ENCODE measurements at regions not wholly inside any gene's neighbourhood (a gene's known extent, or its start where the extent isn't known, plus 50 kb on each side); places are given as distances from the start of the nearest gene placed in this dataset.

GRCh38 chr4:35228313-35228712, 1016.0 kb downstream of the ARAP2 start:
- TF ChIP-seq CTCF (IDR thresholded peaks at IDR 0.05 in 2 of 3, conservative IDR thresholded peaks at IDR 0.05 in 1 of 3; ENCODE audit: borderline replicate concordance in 1 of 3, insufficient read depth in 1 of 3, low read depth in 2 of 3, low read length in 2 of 3) (no peak), POLR2A (IDR thresholded peaks at IDR 0.05; ENCODE audit: borderline replicate concordance, extremely low read depth, insufficient read depth, insufficient read length) (no peak), POLR2AphosphoS5 (IDR thresholded peaks at IDR 0.05; ENCODE audit: low read depth, low read length) (no peak), SIN3A (IDR thresholded peaks at IDR 0.05; ENCODE audit: low read depth) (no peak), ZNF274 (IDR thresholded peaks at IDR 0.05; ENCODE audit: low read depth, low read length) (no peak), ATF3 (IDR thresholded peaks at IDR 0.05) (no peak), EZH2phosphoT487 (IDR thresholded peaks at IDR 0.05; ENCODE audit: borderline replicate concordance) (no peak), CEBPB (IDR thresholded peaks at IDR 0.05; ENCODE audit: low read depth) (no peak), RAD21 (IDR thresholded peaks at IDR 0.05; ENCODE audit: low read depth) (no peak), FOSL1 (IDR thresholded peaks at IDR 0.05; ENCODE audit: low read depth) (no peak)

Measured in HCT116 (cell line).